ENCODE measurements at regions not wholly inside any gene's neighbourhood (a gene's known extent, or its start where the extent isn't known, plus 50 kb on each side); places are given as distances from the start of the nearest gene placed in this dataset.
"Not testable (repeated sequence)": the region's sequence is repeated elsewhere in the genome, so short reads cannot be mapped to it uniquely, and the experiment has no call there.

- TF ChIP-seq CTCF (IDR thresholded peaks at IDR 0.05; ENCODE audit: low read depth, low read length), result no peak
- no peak overlapping the region for H3K4me3 ChIP-seq (ENCODE audit: low read depth, low read length)
Measured at GRCh38 chr14:84098261-84098660, 1431.7 kb upstream of the FLRT2 start.

GRCh38 chr14:84099560-84099959, 1430.4 kb upstream of the FLRT2 start:
- not testable (repeated sequence) for H3K4me3 ChIP-seq (ENCODE audit: low read depth, low read length)

GRCh38 chr14:84107835-84108343, 1422.1 kb upstream of the FLRT2 start:
- H3K4me3 ChIP-seq (ENCODE audit: low read depth, low read length), result no peak overlapping the region
- no peak for TF ChIP-seq CTCF (IDR thresholded peaks at IDR 0.05; ENCODE audit: low read depth, low read length)

- no peak for TF ChIP-seq CTCF (IDR thresholded peaks at IDR 0.05; ENCODE audit: low read depth, low read length)
- H3K4me3 ChIP-seq (ENCODE audit: low read depth, low read length), result no peak overlapping the region
Measured at GRCh38 chr14:84108746-84109457, 1421.0 kb upstream of the FLRT2 start.

- TF ChIP-seq CTCF (IDR thresholded peaks at IDR 0.05; ENCODE audit: low read depth, low read length), result no peak
- H3K4me3 ChIP-seq (ENCODE audit: low read depth, low read length), result no peak overlapping the region
Measured at GRCh38 chr14:84112589-84112988, 1417.4 kb upstream of the FLRT2 start.

GRCh38 chr14:84125676-84126075, 1404.3 kb upstream of the FLRT2 start:
- H3K4me3 ChIP-seq (ENCODE audit: low read depth, low read length), result no peak overlapping the region
- no peak for TF ChIP-seq CTCF (IDR thresholded peaks at IDR 0.05; ENCODE audit: low read depth, low read length)

GRCh38 chr14:84127495-84127894, 1402.4 kb upstream of the FLRT2 start:
- no peak overlapping the region for H3K4me3 ChIP-seq (ENCODE audit: low read depth, low read length)
- no peak for TF ChIP-seq CTCF (IDR thresholded peaks at IDR 0.05; ENCODE audit: low read depth, low read length)

GRCh38 chr14:84128050-84128449, 1401.9 kb upstream of the FLRT2 start:
- TF ChIP-seq CTCF (IDR thresholded peaks at IDR 0.05; ENCODE audit: low read depth, low read length), result no peak
- H3K4me3 ChIP-seq (ENCODE audit: low read depth, low read length), result no peak overlapping the region

Measured in WI38 (cell line).